Breast epithelium (tissue), 4 donors: ENCODE measurements at regions not wholly inside any gene's neighbourhood (a gene's known extent, or its start where the extent isn't known, plus 50 kb on each side); places are given as distances from the start of the nearest gene placed in this dataset.
"Not testable (repeated sequence)": the region's sequence is repeated elsewhere in the genome, so short reads cannot be mapped to it uniquely, and the experiment has no call there.

Experiments
- DNase-seq, 2 donors: peaks; one replicate each; pipeline ENCODE4 v3.0.0-alpha.2; 2019; ENCODE audit warnings: low spot score in 2 of 2
- H3K27ac ChIP-seq, 2 donors: fragments of 200-600 bp; sonication (generic) in 1 of 2; one replicate each; pipeline ENCODE4 v1.5.1; 2016 to 2019; ENCODE audit warnings: mild to moderate bottlenecking in 1 of 2
- H3K27me3 ChIP-seq, 2 donors: fragments of 200-600 bp; sonication (generic) in 1 of 2; one replicate each; pipeline versions ENCODE4 v1.5.1 to v1.6.0; 2017 to 2019; ENCODE audit warnings: control low read depth in 1 of 2, mild to moderate bottlenecking in 1 of 2
- H3K36me3 ChIP-seq: fragments of 200-600 bp; one replicate; pipeline ENCODE4 v1.5.1; 2019
- H3K4me1 ChIP-seq, 2 donors: fragments of 200-600 bp; sonication (generic); one replicate each; pipeline ENCODE4 v1.5.1; 2016 to 2019; ENCODE audit warnings: control low read depth in 1 of 2
- H3K4me3 ChIP-seq, 3 donors: fragments of 200-600 bp; sonication (generic); 1 replicate in 2 of 3; 2 replicates in 1 of 3; pipeline ENCODE4 v1.5.1; 2016 to 2019; ENCODE audit warnings: mild to moderate bottlenecking in 3 of 3, moderate library complexity in 2 of 3
- H3K9me3 ChIP-seq, 2 donors: fragments of 200-600 bp; sonication (generic) in 1 of 2; one replicate each; pipeline ENCODE4 v1.5.1; 2016 to 2019; ENCODE audit warnings: control low read depth in 1 of 2
- POLR2A ChIP-seq: fragments of 450-650 bp; IDR thresholded peaks from one replicate; pipeline ENCODE4 v1.6.1; 2016; ENCODE audit warnings: antibody characterized with exemption, mild to moderate bottlenecking, moderate library complexity
- POLR2AphosphoS5 ChIP-seq, 3 donors: sonication (generic); formaldehyde crosslinking; IDR thresholded peaks; one replicate each; pipeline ENCODE4 v1.6.1; 2017; ENCODE audit warnings: antibody characterized with exemption in 3 of 3
- intact Hi-C: fragments of 100-400 bp; cut with DNase I; formaldehyde crosslinking; loops from one replicate; pipeline ENCODE4 v1.15.1; 2023; ENCODE audit warnings: low total_unique reads
- TF ChIP-seq, protein P1 (sequence below), 3 donors: fragments of 450-650 bp; IDR thresholded peaks; one replicate each; pipeline ENCODE4 v1.5.1; 2016 to 2017; ENCODE audit warnings: antibody characterized with exemption in 3 of 3, mild to moderate bottlenecking in 3 of 3, moderate library complexity in 3 of 3

DNA sequence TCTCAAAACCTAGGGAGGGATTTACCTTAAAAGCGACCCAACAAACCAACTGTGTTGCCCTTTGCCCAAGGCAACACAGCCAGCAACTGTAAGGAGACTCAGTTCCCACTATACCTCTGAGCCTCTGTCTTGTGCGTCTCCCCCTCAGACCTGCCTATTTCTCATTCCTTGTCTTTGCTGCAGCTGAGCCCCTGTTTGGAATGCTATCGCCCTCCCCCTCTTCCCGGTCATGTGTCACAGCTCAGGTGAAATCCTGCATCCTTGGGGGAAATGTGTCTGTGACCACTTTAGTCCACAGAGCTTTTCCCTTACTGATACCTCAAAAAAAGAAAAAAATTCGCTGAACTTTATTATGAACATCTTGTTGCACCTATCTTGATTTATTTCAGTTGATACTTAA is 52.0 kb upstream of the LRIG1 start:
- intact Hi-C loops: no loop called here
- no peaks in the 10 kb centered on the region for H3K4me1 ChIP-seq

DNA sequence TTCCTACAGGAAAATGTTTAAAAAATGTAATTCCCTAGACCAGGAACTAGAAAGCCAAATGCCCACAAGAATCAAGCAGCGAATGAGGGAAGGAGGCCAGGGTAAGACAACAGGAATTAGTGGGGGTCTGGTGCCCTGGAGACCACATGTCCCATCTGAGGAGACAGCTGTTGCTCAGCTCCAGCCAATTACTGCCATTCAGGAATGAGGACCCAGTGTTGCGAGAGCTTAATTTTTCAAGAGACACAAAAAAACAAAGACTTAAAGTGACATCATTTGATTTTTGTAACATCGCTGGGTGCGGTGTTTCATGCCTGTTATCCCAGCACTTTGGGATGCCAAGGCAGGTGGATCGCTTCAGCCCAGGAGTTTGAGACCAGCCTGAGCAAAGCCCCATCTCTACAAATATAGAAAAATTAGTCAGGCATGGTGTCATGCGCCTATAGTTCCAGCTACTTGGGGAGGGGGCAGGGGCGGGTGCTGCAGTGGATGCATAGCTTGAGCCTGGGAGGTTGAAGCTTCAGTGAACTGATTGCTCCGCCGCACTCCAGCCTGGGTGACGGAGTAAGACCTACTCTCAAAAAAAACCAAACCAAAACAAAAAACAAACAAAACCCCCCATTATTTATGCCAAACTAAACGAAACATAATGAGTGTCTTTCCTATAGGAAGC is 52.8 kb upstream of the LRIG1 start:
- no peak for DNase-seq
- no peak overlapping the region for H3K4me3 ChIP-seq
- TF ChIP-seq POLR2A: no peak
- TF ChIP-seq POLR2AphosphoS5 (IDR thresholded peaks at IDR 0.05): no peak
- TF ChIP-seq, protein P1, sequence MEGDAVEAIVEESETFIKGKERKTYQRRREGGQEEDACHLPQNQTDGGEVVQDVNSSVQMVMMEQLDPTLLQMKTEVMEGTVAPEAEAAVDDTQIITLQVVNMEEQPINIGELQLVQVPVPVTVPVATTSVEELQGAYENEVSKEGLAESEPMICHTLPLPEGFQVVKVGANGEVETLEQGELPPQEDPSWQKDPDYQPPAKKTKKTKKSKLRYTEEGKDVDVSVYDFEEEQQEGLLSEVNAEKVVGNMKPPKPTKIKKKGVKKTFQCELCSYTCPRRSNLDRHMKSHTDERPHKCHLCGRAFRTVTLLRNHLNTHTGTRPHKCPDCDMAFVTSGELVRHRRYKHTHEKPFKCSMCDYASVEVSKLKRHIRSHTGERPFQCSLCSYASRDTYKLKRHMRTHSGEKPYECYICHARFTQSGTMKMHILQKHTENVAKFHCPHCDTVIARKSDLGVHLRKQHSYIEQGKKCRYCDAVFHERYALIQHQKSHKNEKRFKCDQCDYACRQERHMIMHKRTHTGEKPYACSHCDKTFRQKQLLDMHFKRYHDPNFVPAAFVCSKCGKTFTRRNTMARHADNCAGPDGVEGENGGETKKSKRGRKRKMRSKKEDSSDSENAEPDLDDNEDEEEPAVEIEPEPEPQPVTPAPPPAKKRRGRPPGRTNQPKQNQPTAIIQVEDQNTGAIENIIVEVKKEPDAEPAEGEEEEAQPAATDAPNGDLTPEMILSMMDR (IDR thresholded peaks at IDR 0.05): no peak
- no peak overlapping the region for H3K27ac ChIP-seq
- no peaks in the 10 kb centered on the region for H3K27me3 ChIP-seq
- intact Hi-C loops: no loop called here
- H3K9me3 ChIP-seq: no peaks in the 10 kb centered on the region
- no peaks in the 10 kb centered on the region for H3K36me3 ChIP-seq
- H3K4me1 ChIP-seq: no peaks in the 10 kb centered on the region

More for the DNA sequence above, 52.0 kb upstream of the LRIG1 start:
- H3K27me3 ChIP-seq: no peaks in the 10 kb centered on the region
- DNase-seq: no peak
- no peak overlapping the region for H3K27ac ChIP-seq
- no peak overlapping the region for H3K4me3 ChIP-seq
- TF ChIP-seq POLR2AphosphoS5 (IDR thresholded peaks at IDR 0.05) (no peak), POLR2A (no peak)
- TF ChIP-seq, protein P1 (IDR thresholded peaks at IDR 0.05): no peak
- H3K9me3 ChIP-seq: no peaks in the 10 kb centered on the region
- H3K36me3 ChIP-seq: no peaks in the 10 kb centered on the region

DNA sequence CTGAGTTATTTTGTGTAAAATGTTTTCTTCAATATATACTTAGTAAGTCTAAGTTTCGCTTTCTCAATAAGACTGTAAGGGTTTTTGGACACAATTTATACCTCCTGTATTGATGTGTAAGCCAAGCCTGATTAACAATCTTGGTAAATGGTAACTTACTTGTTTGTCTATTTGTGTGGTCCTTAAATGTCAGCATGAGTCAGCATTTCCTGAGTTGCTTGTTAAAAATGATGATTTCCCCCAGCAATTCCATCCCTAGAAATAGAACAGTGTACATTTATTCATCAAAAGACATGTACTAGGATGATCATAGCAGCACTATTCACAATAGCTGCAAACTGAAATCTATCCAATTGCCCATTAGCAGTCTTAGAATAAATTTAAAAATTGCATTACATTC is 53.4 kb upstream of the LRIG1 start:
- H3K4me3 ChIP-seq: no peak overlapping the region
- no peaks in the 10 kb centered on the region for H3K9me3 ChIP-seq
- no peaks in the 10 kb centered on the region for H3K4me1 ChIP-seq
- intact Hi-C loops: no loop called here
- no peaks in the 10 kb centered on the region for H3K27me3 ChIP-seq
- H3K27ac ChIP-seq: no peak overlapping the region
- no peaks in the 10 kb centered on the region for H3K36me3 ChIP-seq
- DNase-seq: no peak
- TF ChIP-seq, protein P1 (IDR thresholded peaks at IDR 0.05): no peak
- TF ChIP-seq POLR2A: no peak
- no peak for TF ChIP-seq POLR2AphosphoS5 (IDR thresholded peaks at IDR 0.05)

DNA sequence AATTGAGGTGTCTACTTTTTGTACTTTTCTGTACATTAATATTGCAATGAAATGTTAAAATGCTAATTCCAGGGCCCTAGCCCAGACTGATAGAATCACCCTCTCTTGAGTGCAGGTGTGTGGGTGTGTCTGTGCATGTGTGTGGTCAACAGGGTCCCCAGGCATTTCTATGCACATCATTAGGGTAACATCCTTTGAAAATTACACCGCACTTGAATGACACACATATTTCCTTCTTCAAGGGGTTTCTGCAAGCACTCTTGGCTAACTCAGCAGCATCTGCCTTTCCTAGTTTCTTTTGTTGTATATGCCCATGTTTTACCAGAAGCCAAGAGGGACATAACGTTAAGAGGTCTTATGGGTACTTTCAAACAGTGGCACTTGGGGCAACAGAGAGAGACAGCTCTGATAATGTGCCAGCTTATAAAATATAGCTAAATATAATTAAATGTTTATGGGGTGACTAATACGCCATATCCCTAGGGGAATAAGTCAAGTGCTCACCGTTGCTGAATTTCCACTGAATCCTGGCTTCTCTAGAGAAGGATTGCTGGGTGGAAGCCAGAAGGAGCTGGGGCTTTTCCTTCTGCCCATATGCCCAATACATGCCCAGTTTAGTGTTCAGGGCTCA is 54.5 kb upstream of the LRIG1 start:
- intact Hi-C loops: no loop called here
- no peaks in the 10 kb centered on the region for H3K9me3 ChIP-seq
- DNase-seq: no peak
- H3K4me1 ChIP-seq: no peaks in the 10 kb centered on the region
- no peak for TF ChIP-seq POLR2AphosphoS5 (IDR thresholded peaks at IDR 0.05)
- H3K27ac ChIP-seq: no peak overlapping the region
- H3K4me3 ChIP-seq: no peak overlapping the region
- no peaks in the 10 kb centered on the region for H3K27me3 ChIP-seq
- no peaks in the 10 kb centered on the region for H3K36me3 ChIP-seq

DNA sequence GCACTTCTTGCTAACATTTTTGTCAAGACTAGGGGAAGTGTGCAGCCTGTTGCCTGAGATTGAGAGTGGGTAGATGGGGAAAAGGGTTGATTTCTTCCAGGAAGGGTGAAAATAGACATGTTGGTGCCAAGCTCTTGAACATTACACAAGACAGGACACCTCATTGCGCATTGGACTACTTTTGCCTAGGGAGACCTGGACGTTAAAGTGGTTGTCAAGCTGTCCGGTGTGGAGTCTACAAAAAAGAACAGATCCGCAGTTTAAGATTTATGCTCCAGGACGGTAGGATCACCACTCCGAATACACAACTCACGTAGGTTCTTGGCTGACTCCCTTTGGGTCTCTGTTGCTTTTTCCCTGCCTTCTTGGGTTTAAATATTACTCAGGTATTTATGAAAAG is 56.3 kb upstream of the LRIG1 start:
- H3K9me3 ChIP-seq: no peaks in the 10 kb centered on the region
- DNase-seq: no peak
- H3K27me3 ChIP-seq: no peaks in the 10 kb centered on the region
- H3K4me1 ChIP-seq: no peaks in the 10 kb centered on the region
- H3K27ac ChIP-seq: no peak overlapping the region
- TF ChIP-seq, protein P1 (IDR thresholded peaks at IDR 0.05): no peak
- no peak overlapping the region for H3K4me3 ChIP-seq
- no peaks in the 10 kb centered on the region for H3K36me3 ChIP-seq
- intact Hi-C loops: no loop called here

DNA sequence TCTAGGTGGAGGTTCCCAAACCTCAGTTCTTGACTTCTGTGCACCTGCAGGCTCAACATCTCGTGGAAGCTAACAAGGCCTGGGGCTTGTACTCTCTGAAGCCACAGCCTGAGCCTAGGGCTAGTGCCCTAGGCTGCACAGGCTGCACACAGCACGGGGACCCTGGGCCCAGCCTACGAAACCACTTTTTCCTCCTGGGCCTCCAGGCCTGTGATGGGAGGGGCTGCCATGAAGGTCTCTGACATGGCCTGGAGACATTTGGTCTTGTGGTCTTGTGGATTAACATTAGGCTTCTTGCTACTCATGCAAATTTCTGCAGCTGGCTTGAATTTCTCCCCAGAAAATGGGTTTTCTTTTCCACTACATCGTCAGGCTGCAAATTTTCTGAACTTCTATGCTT is 59.1 kb upstream of the LRIG1 start:
- H3K27me3 ChIP-seq, H3K27ac ChIP-seq, H3K36me3 ChIP-seq: not testable (repeated sequence)

More for the DNA sequence above, 59.1 kb upstream of the LRIG1 start:
- intact Hi-C loops, H3K4me3 ChIP-seq, H3K9me3 ChIP-seq, DNase-seq, H3K4me1 ChIP-seq: not testable (repeated sequence)
